ENCODE measurements at regions not wholly inside any gene's neighbourhood (a gene's known extent, or its start where the extent isn't known, plus 50 kb on each side); places are given as distances from the start of the nearest gene placed in this dataset.

DNA sequence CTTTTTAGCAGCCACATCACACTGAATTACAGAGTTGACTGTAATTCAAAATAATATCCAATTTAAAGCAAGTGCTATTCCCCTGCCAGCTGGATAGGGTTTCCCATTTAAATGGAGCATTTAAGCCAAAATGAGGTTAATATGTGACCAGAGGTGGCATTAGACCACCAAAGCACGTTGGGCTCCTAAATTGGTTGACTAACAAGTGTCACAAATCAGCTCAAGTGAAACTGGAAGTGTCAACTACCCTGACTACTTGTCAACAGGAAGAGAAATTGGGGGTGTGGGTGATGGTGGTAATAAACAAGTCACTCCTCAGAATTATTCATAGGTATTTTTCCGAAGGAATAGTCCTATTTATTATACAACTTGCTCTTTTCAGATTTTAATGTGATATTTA is 609.6 kb upstream of the TLE4 start (continued):
- TF ChIP-seq SIX5 (IDR thresholded peaks at IDR 0.05; ENCODE audit: low read depth, low read length) (no peak), KDM1A (IDR thresholded peaks at IDR 0.05; ENCODE audit: borderline replicate concordance, low read length) (no peak), EP300 (IDR thresholded peaks at IDR 0.05; ENCODE audit: borderline replicate concordance in 1 of 2, low read depth in 2 of 2, low read length in 2 of 2) (no peak), CBX8 (IDR thresholded peaks at IDR 0.05; ENCODE audit: borderline replicate concordance, low read depth, low read length) (no peak), TAF1 (IDR thresholded peaks at IDR 0.05; ENCODE audit: low read depth, low read length) (no peak), BACH1 (IDR thresholded peaks at IDR 0.05; ENCODE audit: low read length) (no peak)
- TF ChIP-seq, protein P1, sequence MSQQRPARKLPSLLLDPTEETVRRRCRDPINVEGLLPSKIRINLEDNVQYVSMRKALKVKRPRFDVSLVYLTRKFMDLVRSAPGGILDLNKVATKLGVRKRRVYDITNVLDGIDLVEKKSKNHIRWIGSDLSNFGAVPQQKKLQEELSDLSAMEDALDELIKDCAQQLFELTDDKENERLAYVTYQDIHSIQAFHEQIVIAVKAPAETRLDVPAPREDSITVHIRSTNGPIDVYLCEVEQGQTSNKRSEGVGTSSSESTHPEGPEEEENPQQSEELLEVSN (IDR thresholded peaks at IDR 0.05) = no peak
